GM12801 (cell line): ENCODE measurements at regions not wholly inside any gene's neighbourhood (a gene's known extent, or its start where the extent isn't known, plus 50 kb on each side); places are given as distances from the start of the nearest gene placed in this dataset.

Source experiments
- TF ChIP-seq, protein P1 (sequence below): IDR thresholded peaks from one replicate; pipeline ENCODE4 v1.5.1; 2011; ENCODE audit warnings: control low read depth; ENCODE audit not compliant: insufficient read length; ENCODE audit errors: extremely low read depth

DNA sequence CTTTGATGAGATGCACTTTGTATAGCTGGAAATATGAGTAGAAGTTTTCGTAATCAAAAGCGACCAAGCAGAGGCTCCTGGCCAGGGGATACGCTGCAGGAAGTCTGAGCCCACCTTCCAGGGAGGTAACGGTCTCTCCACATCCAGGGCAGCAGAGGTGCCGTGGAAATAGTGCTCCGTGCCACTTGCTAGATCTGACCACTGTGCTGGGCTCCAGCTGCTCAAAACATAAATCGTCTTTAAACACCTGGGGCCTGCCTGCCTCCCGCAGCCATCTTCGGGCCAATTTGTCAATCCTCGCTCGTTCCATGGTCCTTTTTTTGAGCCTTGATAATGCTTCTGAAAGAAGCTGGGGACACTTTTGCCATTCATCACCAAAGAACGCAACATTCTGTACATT, 445.0 kb downstream of the ZNF536 start:
- TF ChIP-seq, protein P1, sequence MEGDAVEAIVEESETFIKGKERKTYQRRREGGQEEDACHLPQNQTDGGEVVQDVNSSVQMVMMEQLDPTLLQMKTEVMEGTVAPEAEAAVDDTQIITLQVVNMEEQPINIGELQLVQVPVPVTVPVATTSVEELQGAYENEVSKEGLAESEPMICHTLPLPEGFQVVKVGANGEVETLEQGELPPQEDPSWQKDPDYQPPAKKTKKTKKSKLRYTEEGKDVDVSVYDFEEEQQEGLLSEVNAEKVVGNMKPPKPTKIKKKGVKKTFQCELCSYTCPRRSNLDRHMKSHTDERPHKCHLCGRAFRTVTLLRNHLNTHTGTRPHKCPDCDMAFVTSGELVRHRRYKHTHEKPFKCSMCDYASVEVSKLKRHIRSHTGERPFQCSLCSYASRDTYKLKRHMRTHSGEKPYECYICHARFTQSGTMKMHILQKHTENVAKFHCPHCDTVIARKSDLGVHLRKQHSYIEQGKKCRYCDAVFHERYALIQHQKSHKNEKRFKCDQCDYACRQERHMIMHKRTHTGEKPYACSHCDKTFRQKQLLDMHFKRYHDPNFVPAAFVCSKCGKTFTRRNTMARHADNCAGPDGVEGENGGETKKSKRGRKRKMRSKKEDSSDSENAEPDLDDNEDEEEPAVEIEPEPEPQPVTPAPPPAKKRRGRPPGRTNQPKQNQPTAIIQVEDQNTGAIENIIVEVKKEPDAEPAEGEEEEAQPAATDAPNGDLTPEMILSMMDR, result no peak

DNA sequence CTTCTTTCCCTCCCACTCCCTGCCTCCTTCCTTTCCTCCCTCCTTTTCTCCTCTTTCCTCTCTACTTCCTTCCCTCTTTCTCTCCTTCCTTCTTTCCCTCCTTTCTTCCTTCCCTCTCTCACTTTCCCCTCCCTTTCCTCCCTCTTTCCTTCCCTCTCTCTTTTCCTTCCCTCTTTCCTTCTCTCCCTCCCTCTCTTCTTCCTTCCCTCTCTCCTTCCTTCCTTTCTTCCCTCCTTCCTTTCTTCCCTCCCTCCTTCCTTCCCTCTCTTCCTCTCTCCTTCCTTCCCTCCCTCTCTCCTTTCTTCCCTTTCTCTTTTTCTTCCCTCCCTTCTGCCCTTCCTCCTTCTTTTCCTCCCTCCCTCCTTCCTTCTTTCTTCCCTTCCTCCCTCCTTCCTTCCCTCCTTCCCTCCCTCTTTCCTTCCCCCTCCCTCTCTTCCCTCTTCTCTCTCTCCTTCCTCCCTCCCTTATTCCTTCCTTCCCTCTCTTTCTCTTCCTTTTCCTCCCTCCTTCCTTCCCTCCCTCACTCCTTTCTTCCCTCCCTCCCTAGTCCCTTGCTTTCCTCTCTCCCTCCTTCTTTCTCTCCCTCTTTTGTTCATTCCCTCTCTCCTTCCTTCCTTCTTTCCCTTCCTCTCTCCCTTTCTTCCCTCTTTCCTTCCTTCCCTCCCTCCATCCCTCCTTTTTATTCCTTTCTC, 443.9 kb downstream of the ZNF536 start:
- TF ChIP-seq, protein P1, result no peak

DNA sequence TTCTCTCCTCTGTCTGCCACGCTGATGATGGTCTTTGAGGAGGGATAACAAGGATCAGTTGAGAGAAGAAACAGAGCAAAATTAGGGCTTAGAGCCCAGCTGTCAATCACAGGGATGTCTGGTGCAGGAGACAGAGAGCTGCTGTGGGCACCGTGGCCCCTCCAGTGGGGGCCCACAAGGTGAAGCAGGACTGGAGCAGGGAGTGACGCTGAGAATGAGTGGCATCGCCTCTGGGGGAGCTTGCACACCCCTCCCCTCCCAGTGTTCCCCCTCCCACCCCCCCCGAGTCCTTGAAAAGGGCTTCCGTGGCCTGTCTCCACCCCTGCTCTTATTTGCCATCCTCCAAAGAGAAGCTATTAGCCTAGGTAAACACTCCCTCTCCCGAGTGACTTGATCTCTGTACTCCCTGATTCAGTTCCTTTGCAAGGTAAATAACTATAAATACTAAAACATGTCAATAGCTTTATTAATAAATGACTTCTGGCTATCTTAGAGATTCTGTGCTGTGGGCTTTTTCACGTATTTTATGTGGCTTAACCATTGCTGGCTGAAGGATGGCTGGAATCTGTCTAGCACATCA, 440.0 kb downstream of the ZNF536 start:
- TF ChIP-seq, protein P1, result no peak

DNA sequence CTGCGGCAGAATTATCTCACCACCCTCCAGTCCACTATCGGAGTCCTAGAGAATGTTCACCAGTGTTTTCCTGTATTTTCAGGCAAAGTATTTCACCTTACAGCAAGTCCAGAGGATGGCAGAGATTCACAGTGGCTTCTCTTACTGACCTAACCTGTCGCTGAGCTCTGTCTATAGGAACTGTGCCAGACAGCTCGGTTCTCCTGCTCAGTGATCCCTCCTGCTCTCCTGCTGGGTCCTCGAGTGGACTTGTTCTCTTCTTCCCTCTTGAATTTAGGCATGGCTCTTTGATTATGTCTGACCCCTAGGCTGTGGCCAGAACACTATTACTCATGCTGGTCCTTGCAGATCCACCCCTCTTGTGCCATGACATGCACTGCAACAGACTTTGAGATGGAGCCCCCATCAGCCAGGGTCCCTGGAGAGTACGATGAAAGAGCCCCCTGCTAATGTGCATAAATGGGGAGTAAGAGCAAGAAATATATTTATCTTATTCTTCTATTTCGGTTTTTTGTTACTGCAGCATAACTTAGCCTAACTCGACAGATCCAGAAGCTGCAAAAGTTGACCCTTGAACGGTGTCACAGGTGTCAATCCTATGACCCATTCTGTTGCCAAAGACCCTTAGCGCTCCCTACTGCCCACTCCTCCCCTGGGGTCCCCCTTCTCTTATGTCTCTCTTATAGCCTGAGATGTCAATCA, 439.4 kb downstream of the ZNF536 start:
- TF ChIP-seq, protein P1, result no peak

DNA sequence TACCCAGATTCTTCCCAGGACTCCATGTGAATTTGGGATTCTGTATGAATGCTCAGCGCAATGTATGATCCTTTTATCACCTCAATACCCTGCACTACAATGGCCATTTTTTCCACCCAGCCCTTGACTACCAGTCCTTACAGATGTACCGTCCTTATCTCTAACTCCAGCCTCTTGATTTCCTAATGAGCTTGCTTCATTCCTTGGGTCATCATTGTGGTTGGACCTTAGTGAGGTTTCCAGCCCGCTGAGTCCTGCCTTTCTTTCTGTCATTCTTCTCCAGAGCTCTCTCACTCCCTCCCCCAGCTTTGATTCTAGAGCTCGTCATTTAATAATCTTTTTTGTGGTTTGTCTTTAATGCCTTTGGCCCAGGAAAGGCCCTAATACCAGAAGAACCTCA, 438.5 kb downstream of the ZNF536 start:
- TF ChIP-seq, protein P1, result no peak

DNA sequence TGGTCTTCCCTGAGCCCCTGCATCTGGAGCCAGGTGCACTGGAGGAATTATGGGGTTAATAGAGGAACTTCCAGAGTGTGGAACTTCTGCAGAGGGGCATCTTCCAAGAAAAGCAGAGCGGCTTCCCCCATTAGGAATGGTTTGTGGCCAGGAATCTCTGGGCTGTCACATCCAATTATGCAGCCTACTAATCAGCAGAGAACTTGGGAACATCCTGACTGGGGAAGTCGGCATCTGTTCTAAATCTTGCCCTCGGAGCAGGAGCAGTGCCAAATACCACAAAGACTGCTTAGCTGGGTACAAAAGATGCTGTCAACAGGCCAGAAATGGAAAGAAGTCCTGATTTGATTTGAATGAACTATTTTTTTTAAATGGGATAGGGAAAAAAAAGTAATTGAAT, 435.1 kb downstream of the ZNF536 start:
- TF ChIP-seq, protein P1, result no peak

DNA sequence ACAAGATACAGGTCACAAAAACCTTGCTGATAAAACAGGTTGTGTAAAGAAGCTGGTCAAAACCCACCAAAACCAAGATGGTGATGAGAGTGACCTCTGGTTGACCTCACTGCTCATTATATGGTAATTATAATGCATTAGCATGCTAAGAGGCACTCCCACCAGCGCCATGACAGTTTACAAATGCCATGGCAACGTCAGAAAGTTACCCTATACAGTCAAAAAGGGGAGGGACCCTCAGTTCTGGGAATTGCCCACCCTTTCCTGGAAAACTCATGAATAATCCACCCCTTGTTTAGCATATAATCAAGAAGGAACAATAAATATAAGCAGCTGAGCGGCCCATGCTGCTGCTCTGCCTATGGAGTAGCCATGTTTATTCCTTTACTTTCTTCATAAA, 434.1 kb downstream of the ZNF536 start:
- TF ChIP-seq, protein P1, result no peak
